ENCODE measurements at regions not wholly inside any gene's neighbourhood (a gene's known extent, or its start where the extent isn't known, plus 50 kb on each side); places are given as distances from the start of the nearest gene placed in this dataset.

- TF ChIP-seq POLR2A (IDR thresholded peaks at IDR 0.05) (no peak), POLR2AphosphoS5 (IDR thresholded peaks at IDR 0.05) (no peak)
- TF ChIP-seq, protein P1, sequence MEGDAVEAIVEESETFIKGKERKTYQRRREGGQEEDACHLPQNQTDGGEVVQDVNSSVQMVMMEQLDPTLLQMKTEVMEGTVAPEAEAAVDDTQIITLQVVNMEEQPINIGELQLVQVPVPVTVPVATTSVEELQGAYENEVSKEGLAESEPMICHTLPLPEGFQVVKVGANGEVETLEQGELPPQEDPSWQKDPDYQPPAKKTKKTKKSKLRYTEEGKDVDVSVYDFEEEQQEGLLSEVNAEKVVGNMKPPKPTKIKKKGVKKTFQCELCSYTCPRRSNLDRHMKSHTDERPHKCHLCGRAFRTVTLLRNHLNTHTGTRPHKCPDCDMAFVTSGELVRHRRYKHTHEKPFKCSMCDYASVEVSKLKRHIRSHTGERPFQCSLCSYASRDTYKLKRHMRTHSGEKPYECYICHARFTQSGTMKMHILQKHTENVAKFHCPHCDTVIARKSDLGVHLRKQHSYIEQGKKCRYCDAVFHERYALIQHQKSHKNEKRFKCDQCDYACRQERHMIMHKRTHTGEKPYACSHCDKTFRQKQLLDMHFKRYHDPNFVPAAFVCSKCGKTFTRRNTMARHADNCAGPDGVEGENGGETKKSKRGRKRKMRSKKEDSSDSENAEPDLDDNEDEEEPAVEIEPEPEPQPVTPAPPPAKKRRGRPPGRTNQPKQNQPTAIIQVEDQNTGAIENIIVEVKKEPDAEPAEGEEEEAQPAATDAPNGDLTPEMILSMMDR (IDR thresholded peaks at IDR 0.05) = no peak
- Histone ChIP-seq H3K4me1 (replicated peaks) (no peaks in the 10 kb centered on the region), H3K9me3 (no peaks in the 10 kb centered on the region), H3K36me3 (no peaks in the 10 kb centered on the region), H3K27ac (no peak overlapping the region), H3K4me3 (no peak overlapping the region), H3K27me3 (replicated peaks; ENCODE audit: insufficient read depth) (no peaks in the 10 kb centered on the region)
- intact Hi-C loops (cut with DNase I) = no loop called here
- WGBS = 53% methylated on average over 5 of the region's 5 CpGs
- no peak for DNase-seq (ENCODE audit: low spot score)
These were observed 55.5 kb upstream of the SLC5A12 start for GRCh38 chr11:26777372-26777808.

DNA sequence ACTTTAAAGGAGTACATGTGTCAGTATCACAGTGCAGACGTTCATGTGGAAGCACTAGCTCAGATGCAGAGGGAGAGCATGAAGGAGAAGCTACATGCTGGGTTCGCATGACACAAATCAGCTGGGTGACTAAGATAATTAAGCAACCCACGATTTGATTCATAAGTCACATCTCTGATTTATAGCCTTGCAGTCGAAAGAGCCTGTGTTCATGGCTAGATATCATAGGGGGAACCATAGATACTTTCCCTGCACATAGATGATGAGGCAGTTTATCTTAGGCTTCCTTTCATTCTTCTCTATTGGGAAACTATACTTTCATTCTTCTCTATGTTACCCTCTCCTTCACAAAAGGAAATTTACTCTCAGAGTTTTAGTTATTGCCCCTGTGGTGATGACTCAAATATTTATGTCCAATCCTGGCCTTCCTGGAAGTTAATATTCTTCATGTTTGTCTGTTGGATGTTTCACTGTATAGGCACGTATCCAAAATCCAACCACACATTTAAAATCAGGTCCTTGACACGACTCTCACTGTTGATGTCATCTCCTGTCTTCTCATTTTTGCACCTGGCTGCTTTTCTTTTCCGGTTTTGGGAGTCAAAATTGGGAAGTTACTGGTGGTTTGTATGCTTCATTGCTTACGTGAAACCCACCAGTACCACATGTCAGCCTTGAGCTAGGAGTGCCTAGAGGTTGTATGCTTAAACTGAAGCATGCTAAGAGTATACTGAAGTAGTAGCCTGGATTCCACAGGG lies 56.3 kb upstream of the SLC5A12 start:
- intact Hi-C loops (cut with DNase I) = no loop called here
- no peak overlapping the region for H3K27ac ChIP-seq
- no peak for TF ChIP-seq POLR2A (IDR thresholded peaks at IDR 0.05)
- TF ChIP-seq, protein P1 (IDR thresholded peaks at IDR 0.05) = no peak
- no peak for TF ChIP-seq POLR2AphosphoS5 (IDR thresholded peaks at IDR 0.05)

GRCh38 chr11:26779074-26779865 lies 57.4 kb upstream of the SLC5A12 start:
- no peak overlapping the region for H3K4me3 ChIP-seq
- no peak for DNase-seq (ENCODE audit: low spot score)
- intact Hi-C loops (cut with DNase I) = no loop called here
- H3K9me3 ChIP-seq = no peaks in the 10 kb centered on the region
- TF ChIP-seq, protein P1 (IDR thresholded peaks at IDR 0.05) = no peak
- TF ChIP-seq POLR2A (IDR thresholded peaks at IDR 0.05) = no peak
- TF ChIP-seq POLR2AphosphoS5 (IDR thresholded peaks at IDR 0.05) = no peak
- H3K36me3 ChIP-seq = no peaks in the 10 kb centered on the region
- H3K4me1 ChIP-seq (replicated peaks) = no peaks in the 10 kb centered on the region
- WGBS = 82% methylated on average over 4 of the region's 4 CpGs
- H3K27me3 ChIP-seq (replicated peaks; ENCODE audit: insufficient read depth) = no peaks in the 10 kb centered on the region
- H3K27ac ChIP-seq = no peak overlapping the region

More for the DNA sequence above, 56.3 kb upstream of the SLC5A12 start:
- 68% methylated on average over 8 of the region's 8 CpGs for WGBS
- DNase-seq (ENCODE audit: low spot score) = no peak
- no peaks in the 10 kb centered on the region for H3K36me3 ChIP-seq
- no peaks in the 10 kb centered on the region for H3K4me1 ChIP-seq (replicated peaks)
- H3K27me3 ChIP-seq (replicated peaks; ENCODE audit: insufficient read depth) = no peaks in the 10 kb centered on the region
- H3K4me3 ChIP-seq = no peak overlapping the region
- H3K9me3 ChIP-seq = no peaks in the 10 kb centered on the region

- DNase-seq (ENCODE audit: low spot score) = no peak
- Histone ChIP-seq H3K36me3 (no peaks in the 10 kb centered on the region), H3K4me1 (replicated peaks) (no peaks in the 10 kb centered on the region), H3K9me3 (no peaks in the 10 kb centered on the region), H3K27me3 (replicated peaks; ENCODE audit: insufficient read depth) (no peaks in the 10 kb centered on the region), H3K27ac (no peak overlapping the region), H3K4me3 (no peak overlapping the region)
- intact Hi-C loops (cut with DNase I) = no loop called here
- TF ChIP-seq POLR2AphosphoS5 (IDR thresholded peaks at IDR 0.05) (no peak), POLR2A (IDR thresholded peaks at IDR 0.05) (no peak)
- TF ChIP-seq, protein P1 (IDR thresholded peaks at IDR 0.05) = no peak
- 87% methylated on average over 3 of the region's 3 CpGs for WGBS
These were observed 58.7 kb upstream of the SLC5A12 start for GRCh38 chr11:26780376-26781085.

Measured in prostate gland (tissue), 2 donors.